GM23248 (cell line): ENCODE measurements at regions not wholly inside any gene's neighbourhood (a gene's known extent, or its start where the extent isn't known, plus 50 kb on each side); places are given as distances from the start of the nearest gene placed in this dataset.

Source experiments
- DNase-seq: peaks from one replicate; pipeline ENCODE4 v3.0.0-alpha.2; 2015
- H2AFZ ChIP-seq: fragments of 200-600 bp; sonication (generic); 2 replicates; pipeline ENCODE4 v1.6.1; 2016; ENCODE audit warnings: antibody characterized with exemption
- H3F3A ChIP-seq: fragments of 200-600 bp; sonication (generic); 2 replicates; pipeline ENCODE4 v1.6.1; 2016; ENCODE audit warnings: mild to moderate bottlenecking, antibody characterized with exemption, mixed run types; ENCODE audit not compliant: insufficient read depth
- H3K27ac ChIP-seq: fragments of 200-600 bp; sonication (generic); 2 replicates; pipeline ENCODE4 v1.5.1; 2016; ENCODE audit warnings: mild to moderate bottlenecking
- H3K27me3 ChIP-seq: fragments of 200-600 bp; sonication (generic); replicated peaks from 2 replicates; pipeline ENCODE4 v1.6.1; 2016; ENCODE audit warnings: mild to moderate bottlenecking; ENCODE audit not compliant: insufficient read depth
- H3K36me3 ChIP-seq: fragments of 200-600 bp; sonication (generic); 2 replicates; pipeline ENCODE4 v1.6.1; 2016; ENCODE audit warnings: low read depth, mild to moderate bottlenecking
- H3K4me1 ChIP-seq: fragments of 200-600 bp; sonication (generic); 2 replicates; pipeline ENCODE4 v1.6.1; 2016; ENCODE audit warnings: mild to moderate bottlenecking; ENCODE audit not compliant: insufficient read depth
- H3K4me2 ChIP-seq: fragments of 200-600 bp; sonication (generic); one replicate; pipeline ENCODE4 v1.6.1; 2016; ENCODE audit warnings: mild to moderate bottlenecking; ENCODE audit not compliant: unreplicated experiment
- H3K4me3 ChIP-seq: fragments of 200-600 bp; sonication (generic); 2 replicates; pipeline ENCODE4 v1.5.1; 2016; ENCODE audit warnings: mild to moderate bottlenecking
- H3K79me2 ChIP-seq: fragments of 200-600 bp; sonication (generic); 2 replicates; pipeline ENCODE4 v1.6.1; 2016; ENCODE audit warnings: mild to moderate bottlenecking; ENCODE audit not compliant: insufficient read depth
- H3K9ac ChIP-seq: fragments of 200-600 bp; sonication (generic); 2 replicates; pipeline ENCODE4 v1.6.1; 2016; ENCODE audit warnings: mild to moderate bottlenecking
- H3K9me2 ChIP-seq: fragments of 200-600 bp; sonication (generic); 2 replicates; pipeline ENCODE4 v1.6.1; 2016; ENCODE audit warnings: mixed run types, mild to moderate bottlenecking, moderate library complexity; ENCODE audit not compliant: insufficient read depth
- H3K9me3 ChIP-seq: fragments of 200-600 bp; sonication (generic); one replicate; pipeline ENCODE4 v1.6.1; 2017; ENCODE audit warnings: low read depth
- H4K20me1 ChIP-seq: fragments of 200-600 bp; sonication (generic); 2 replicates; pipeline ENCODE4 v1.6.0; 2016; ENCODE audit not compliant: insufficient read depth
- EZH2 ChIP-seq: fragments of 200-600 bp; sonication (generic); IDR thresholded peaks from 2 replicates; pipeline ENCODE4 v1.6.1; 2018; ENCODE audit warnings: antibody characterized with exemption, mild to moderate bottlenecking; ENCODE audit not compliant: insufficient read depth, poor library complexity, severe bottlenecking
- EZH2phosphoT487 ChIP-seq: fragments of 200-600 bp; sonication (generic); IDR thresholded peaks from 2 replicates; pipeline ENCODE4 v1.6.1; 2018; ENCODE audit warnings: antibody characterized with exemption, moderate library complexity, mild to moderate bottlenecking, low read depth; ENCODE audit not compliant: insufficient read depth
- WGBS, 2 experiments: methylation state at CpG; one replicate each; pipeline ENCODE4 v1.1.6; 2015 to 2017; ENCODE audit warnings: low lambda C conversion rate in 2 of 2, low coverage in 1 of 2; ENCODE audit errors: missing lambda C conversion rate in 2 of 2; 5-methylcytosine and 5-hydroxymethylcytosine counted together
- in situ Hi-C: fragments of 300-500 bp; cut with MboI; formaldehyde crosslinking; loops from 2 replicates; pipeline ENCODE4 v1.15.0; 2020

- no peak for DNase-seq
- WGBS, 2 experiments = 64 to 77% methylated on average over 2 of the region's 2 CpGs
- in situ Hi-C loops = no loop called here
Observed at GRCh38 chr1:219529116-219529515, 83.8 kb downstream of the ZC3H11B start.

GRCh38 chr1:219528633-219529032 lies 84.3 kb downstream of the ZC3H11B start:
- in situ Hi-C loops = no loop called here

More at GRCh38 chr1:219529116-219529515, 83.8 kb downstream of the ZC3H11B start:
- H2AFZ ChIP-seq = no peak overlapping the region
- no peak overlapping the region for H3K4me2 ChIP-seq
- no peak overlapping the region for H3K9ac ChIP-seq
- peaks cover 13% of the 10 kb centered on the region for H3K27me3 ChIP-seq
- no peak overlapping the region for H3K4me3 ChIP-seq
- H3K9me3 ChIP-seq = no peaks in the 10 kb centered on the region
- TF ChIP-seq EZH2phosphoT487 (no peak), EZH2 (no peak)
- no peaks in the 10 kb centered on the region for H3K36me3 ChIP-seq
- no peaks in the 10 kb centered on the region for H3K79me2 ChIP-seq
- H4K20me1 ChIP-seq = no peaks in the 10 kb centered on the region
- H3K9me2 ChIP-seq = no peaks in the 10 kb centered on the region
- no peaks in the 10 kb centered on the region for H3F3A ChIP-seq
- no peak overlapping the region for H3K27ac ChIP-seq
- no peaks in the 10 kb centered on the region for H3K4me1 ChIP-seq

DNA sequence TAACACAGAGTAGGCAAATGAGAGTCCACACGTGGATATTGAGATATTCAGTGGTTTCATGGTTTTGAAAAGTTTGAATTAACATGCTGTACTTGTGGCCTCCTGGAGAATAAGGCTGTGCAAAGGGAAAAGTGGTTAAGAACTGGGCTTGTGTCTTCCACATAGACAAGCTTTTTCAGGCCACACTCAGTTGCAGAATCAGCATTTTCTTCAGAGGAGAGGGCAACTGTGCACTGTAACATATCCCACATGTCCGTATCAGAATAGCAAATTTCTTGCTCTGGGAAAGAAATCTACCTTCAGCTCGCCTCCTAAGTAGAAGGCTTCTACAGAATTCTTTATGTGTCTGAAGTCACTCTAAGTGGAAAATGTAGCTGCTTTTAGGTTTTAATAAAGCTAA lies 84.9 kb downstream of the ZC3H11B start:
- Histone ChIP-seq H2AFZ (no peak overlapping the region), H3K4me2 (no peak overlapping the region), H3F3A (no peaks in the 10 kb centered on the region), H3K36me3 (no peaks in the 10 kb centered on the region), H3K9ac (no peak overlapping the region), H3K27ac (no peak overlapping the region), H3K4me3 (no peak overlapping the region), H3K9me2 (no peaks in the 10 kb centered on the region), H3K4me1 (no peaks in the 10 kb centered on the region), H3K79me2 (no peaks in the 10 kb centered on the region), H4K20me1 (no peaks in the 10 kb centered on the region), H3K9me3 (no peaks in the 10 kb centered on the region), H3K27me3 (peaks cover 13% of the 10 kb centered on the region)
- 78 to 85% methylated on average over 3 of the region's 3 CpGs for WGBS, 2 experiments
- in situ Hi-C loops = no loop called here
- no peak for TF ChIP-seq EZH2
- no peak for TF ChIP-seq EZH2phosphoT487
- DNase-seq = no peak

More at GRCh38 chr1:219528633-219529032, 84.3 kb downstream of the ZC3H11B start:
- Histone ChIP-seq H3K36me3 (no peaks in the 10 kb centered on the region), H3F3A (no peaks in the 10 kb centered on the region), H3K27me3 (peaks cover 13% of the 10 kb centered on the region), H4K20me1 (no peaks in the 10 kb centered on the region), H3K9ac (no peak overlapping the region), H3K27ac (no peak overlapping the region), H3K4me2 (no peak overlapping the region), H3K9me2 (no peaks in the 10 kb centered on the region), H3K9me3 (no peaks in the 10 kb centered on the region), H2AFZ (no peak overlapping the region), H3K79me2 (no peaks in the 10 kb centered on the region), H3K4me1 (no peaks in the 10 kb centered on the region), H3K4me3 (no peak overlapping the region)
- no peak for DNase-seq
- WGBS, 2 experiments = 82 to 89% methylated on average over 3 of the region's 3 CpGs
- TF ChIP-seq EZH2 (no peak), EZH2phosphoT487 (no peak)

DNA sequence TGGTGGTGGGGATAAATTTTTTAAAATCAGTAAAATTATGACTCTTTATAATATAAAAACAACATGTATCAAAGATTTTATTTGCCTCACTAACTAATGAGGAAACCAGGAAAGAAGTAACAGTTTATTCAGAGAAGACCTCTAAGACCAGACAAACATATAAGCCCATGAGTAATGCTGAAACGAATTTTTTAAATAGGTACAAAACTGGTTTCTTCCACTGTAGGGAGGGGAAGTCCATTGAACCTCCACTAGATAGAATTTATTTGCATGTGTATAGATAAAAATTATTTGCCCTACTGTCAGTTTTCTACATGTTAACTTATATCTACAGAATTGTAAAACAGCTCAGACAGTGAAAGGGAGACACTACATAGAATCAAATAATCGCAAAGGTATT lies 86.8 kb downstream of the ZC3H11B start:
- Histone ChIP-seq H3K27me3 (peaks cover 2% of the 10 kb centered on the region), H3K4me2 (no peak overlapping the region), H3F3A (no peaks in the 10 kb centered on the region), H3K9ac (no peak overlapping the region), H2AFZ (no peak overlapping the region), H3K9me3 (no peaks in the 10 kb centered on the region), H3K27ac (no peak overlapping the region), H3K36me3 (no peaks in the 10 kb centered on the region), H3K9me2 (no peaks in the 10 kb centered on the region), H3K4me1 (no peaks in the 10 kb centered on the region), H3K4me3 (no peak overlapping the region), H3K79me2 (no peaks in the 10 kb centered on the region), H4K20me1 (no peaks in the 10 kb centered on the region)
- WGBS, 2 experiments = 78 to 79% methylated on average over 2 of the region's 2 CpGs
- no peak for TF ChIP-seq EZH2phosphoT487
- TF ChIP-seq EZH2 = no peak
- in situ Hi-C loops = no loop called here
- DNase-seq = no peak

DNA sequence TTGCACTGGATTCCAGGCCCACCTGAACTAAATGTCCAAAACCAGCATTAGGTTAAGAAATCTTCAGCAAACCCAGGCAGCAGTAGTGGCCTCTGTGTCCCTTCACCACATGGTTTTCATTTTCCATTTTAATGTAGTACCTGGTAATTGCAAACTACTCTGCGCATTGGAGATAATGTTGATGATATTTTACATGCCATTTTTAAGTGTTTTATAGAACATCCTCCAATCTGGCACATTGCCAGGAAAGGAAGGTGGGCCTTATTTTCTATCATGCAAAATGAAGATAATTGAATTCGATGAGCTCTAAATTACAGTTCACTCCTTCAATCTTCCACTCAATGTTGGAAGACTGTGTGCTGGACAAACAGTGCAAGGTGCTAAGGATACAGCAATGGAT lies 89.5 kb downstream of the ZC3H11B start:
- Histone ChIP-seq H3K9me3 (no peaks in the 10 kb centered on the region), H3F3A (peaks cover 7% of the 10 kb centered on the region; the same call in 1 of the 2 replicates), H3K4me2 (no peak overlapping the region), H2AFZ (no peak overlapping the region), H3K79me2 (no peaks in the 10 kb centered on the region), H3K27me3 (no peaks in the 10 kb centered on the region), H3K4me1 (peaks cover 7% of the 10 kb centered on the region), H4K20me1 (no peaks in the 10 kb centered on the region), H3K9me2 (no peaks in the 10 kb centered on the region), H3K9ac (no peak overlapping the region), H3K27ac (no peak overlapping the region), H3K4me3 (no peak overlapping the region), H3K36me3 (no peaks in the 10 kb centered on the region)
- TF ChIP-seq EZH2 (no peak), EZH2phosphoT487 (no peak)
- in situ Hi-C loops = no loop called here
- WGBS, 2 experiments = 63 to 75% methylated on average over 2 of the region's 2 CpGs
- no peak for DNase-seq
